ENCODE measurements at regions not wholly inside any gene's neighbourhood (a gene's known extent, or its start where the extent isn't known, plus 50 kb on each side); places are given as distances from the start of the nearest gene placed in this dataset.

DNA sequence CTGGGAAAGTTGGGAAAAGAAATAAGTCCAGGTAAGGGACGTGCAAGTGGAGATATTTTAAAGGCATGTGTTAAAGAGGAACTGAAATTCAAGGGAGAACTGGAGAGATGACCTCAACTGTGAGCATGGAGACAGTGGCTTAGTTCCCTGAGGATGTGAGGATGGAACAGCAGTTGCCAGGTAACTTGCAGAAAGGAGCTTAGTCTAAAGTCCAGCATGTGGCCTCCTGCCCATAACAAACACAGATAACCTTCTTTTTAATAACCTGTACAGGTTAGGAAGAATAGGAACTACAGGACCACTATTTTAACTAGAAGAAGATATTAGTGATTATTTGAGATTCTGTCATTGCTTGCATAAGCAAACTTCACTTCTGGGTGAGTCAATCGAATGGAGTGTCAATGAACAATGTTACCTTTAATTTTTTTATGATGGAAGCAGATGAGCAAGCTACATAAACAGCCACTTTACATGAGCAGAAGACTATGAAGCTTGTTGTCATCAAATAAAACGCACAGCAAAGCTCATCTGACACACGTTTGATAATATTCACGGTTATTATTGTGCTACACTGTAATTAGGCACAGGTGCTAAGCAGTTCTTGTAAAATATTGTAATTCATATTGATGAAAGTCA, 291.7 kb upstream of the DDHD1 start:
- TF ChIP-seq, protein P1, sequence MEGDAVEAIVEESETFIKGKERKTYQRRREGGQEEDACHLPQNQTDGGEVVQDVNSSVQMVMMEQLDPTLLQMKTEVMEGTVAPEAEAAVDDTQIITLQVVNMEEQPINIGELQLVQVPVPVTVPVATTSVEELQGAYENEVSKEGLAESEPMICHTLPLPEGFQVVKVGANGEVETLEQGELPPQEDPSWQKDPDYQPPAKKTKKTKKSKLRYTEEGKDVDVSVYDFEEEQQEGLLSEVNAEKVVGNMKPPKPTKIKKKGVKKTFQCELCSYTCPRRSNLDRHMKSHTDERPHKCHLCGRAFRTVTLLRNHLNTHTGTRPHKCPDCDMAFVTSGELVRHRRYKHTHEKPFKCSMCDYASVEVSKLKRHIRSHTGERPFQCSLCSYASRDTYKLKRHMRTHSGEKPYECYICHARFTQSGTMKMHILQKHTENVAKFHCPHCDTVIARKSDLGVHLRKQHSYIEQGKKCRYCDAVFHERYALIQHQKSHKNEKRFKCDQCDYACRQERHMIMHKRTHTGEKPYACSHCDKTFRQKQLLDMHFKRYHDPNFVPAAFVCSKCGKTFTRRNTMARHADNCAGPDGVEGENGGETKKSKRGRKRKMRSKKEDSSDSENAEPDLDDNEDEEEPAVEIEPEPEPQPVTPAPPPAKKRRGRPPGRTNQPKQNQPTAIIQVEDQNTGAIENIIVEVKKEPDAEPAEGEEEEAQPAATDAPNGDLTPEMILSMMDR (IDR thresholded peaks at IDR 0.05; ENCODE audit: low read depth, low read length), result no peak
- no peak overlapping the region for H3K4me3 ChIP-seq (ENCODE audit: low read depth, low read length)
- no peaks in the 10 kb centered on the region for H3K9me3 ChIP-seq (ENCODE audit: control insufficient read depth, insufficient read depth, low read length)
- DNase-seq (ENCODE audit: low read depth, low spot score), result no peak
- no peak overlapping the region for H3K27ac ChIP-seq (ENCODE audit: low read depth, low read length)
- POLR2A ChIA-PET, result interaction anchor here (0.6 kb wide), 1 partner anchor 14 kb away, joined by 3 read pairs; no protein-coding TSS in a partner anchor
- CTCF ChIA-PET, result no interaction called here
- H3K27me3 ChIP-seq (ENCODE audit: control insufficient read depth, insufficient read depth, low read length), result no peaks in the 10 kb centered on the region

DNA sequence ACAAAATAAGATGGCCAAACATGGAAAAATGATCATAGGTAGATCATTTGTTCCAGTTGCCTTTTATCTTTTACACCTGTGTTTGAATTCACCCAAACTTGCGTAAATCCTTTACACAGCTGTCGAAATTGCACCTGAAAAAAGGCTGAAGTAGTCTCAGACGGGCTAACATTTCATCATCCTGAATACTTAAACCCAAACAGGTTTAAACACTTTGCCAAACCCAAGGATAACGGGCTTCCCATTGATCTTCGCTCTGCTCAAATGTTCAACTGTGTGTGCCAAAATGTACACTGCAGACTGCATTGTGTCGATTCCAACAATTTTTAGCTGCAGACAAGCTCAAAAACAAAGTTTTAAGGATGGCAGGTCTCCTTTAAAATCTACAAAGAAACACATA, 288.7 kb upstream of the DDHD1 start:
- H3K27ac ChIP-seq (ENCODE audit: low read depth, low read length), result no peak overlapping the region
- POLR2A ChIA-PET, result interaction anchor here (0.6 kb wide), 1 partner anchor 473 kb away, joined by 3 read pairs; no protein-coding TSS in a partner anchor
- TF ChIP-seq, protein P1 (IDR thresholded peaks at IDR 0.05; ENCODE audit: low read depth, low read length), result no peak
- H3K4me3 ChIP-seq (ENCODE audit: low read depth, low read length), result no peak overlapping the region
- CTCF ChIA-PET, result interaction anchor here (0.8 to 2.4 kb wide), 5 partner anchors 9 to 136 kb away, joined by 3 to 12 read pairs (median 3); no protein-coding TSS in a partner anchor
- H3K27me3 ChIP-seq (ENCODE audit: control insufficient read depth, insufficient read depth, low read length), result no peaks in the 10 kb centered on the region
- no peak for DNase-seq (ENCODE audit: low read depth, low spot score)
- H3K9me3 ChIP-seq (ENCODE audit: control insufficient read depth, insufficient read depth, low read length), result no peaks in the 10 kb centered on the region

DNA sequence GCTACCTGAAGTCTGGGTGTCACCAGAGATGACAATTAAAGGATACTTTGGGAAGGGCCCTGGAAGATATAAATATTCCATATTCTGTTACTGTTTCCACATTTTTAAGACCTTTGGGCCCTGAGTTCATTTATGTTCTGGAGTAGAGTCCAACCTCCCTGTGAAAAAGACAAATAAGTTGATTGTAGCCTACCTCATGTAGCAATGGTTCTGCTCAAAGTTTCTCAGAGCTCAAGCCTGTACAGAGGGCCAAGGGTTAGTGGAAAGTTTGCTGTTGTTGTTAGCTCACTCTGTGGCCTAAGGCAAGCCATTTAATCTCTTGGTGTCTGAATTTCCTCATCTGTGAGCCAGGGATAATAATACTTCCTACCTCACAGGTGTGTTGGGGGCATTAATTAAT, 284.7 kb upstream of the DDHD1 start:
- CTCF ChIA-PET, result interaction anchor here (1.4 kb wide), 1 partner anchor 910 kb away, joined by 5 read pairs; no protein-coding TSS in a partner anchor
- POLR2A ChIA-PET, result no interaction called here
- DNase-seq (ENCODE audit: low read depth, low spot score), result no peak
- Histone ChIP-seq H3K27me3 (ENCODE audit: control insufficient read depth, insufficient read depth, low read length) (no peaks in the 10 kb centered on the region), H3K9me3 (ENCODE audit: control insufficient read depth, insufficient read depth, low read length) (no peaks in the 10 kb centered on the region), H3K4me3 (ENCODE audit: low read depth, low read length) (no peak overlapping the region), H3K27ac (ENCODE audit: low read depth, low read length) (no peak overlapping the region)
- TF ChIP-seq, protein P1 (IDR thresholded peaks at IDR 0.05; ENCODE audit: low read depth, low read length), result no peak

DNA sequence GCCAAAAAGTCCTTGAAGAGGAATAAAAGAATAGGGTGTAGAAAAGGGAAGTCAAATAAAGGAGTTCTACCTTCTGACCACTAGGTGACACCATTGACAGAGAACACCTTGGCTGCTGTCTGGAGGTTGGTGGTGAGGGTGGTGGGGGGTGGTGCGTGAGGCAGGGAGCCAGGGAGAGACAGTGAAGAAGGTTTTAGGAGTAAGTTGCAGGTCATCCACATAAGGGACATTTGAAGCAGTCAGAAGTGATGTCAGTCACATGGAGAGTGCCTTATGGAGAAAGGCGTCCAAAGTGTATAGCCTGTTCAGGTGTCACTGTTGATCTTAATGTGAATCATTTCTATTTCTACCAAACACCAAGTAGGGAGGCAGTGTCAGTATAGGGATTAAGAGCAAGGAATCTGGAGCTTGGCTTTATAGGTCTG, 279.3 kb upstream of the DDHD1 start:
- Histone ChIP-seq H3K9me3 (ENCODE audit: control insufficient read depth, insufficient read depth, low read length) (no peaks in the 10 kb centered on the region), H3K27me3 (ENCODE audit: control insufficient read depth, insufficient read depth, low read length) (no peaks in the 10 kb centered on the region), H3K27ac (ENCODE audit: low read depth, low read length) (no peak overlapping the region), H3K4me3 (ENCODE audit: low read depth, low read length) (no peak overlapping the region)
- POLR2A ChIA-PET, result no interaction called here
- DNase-seq (ENCODE audit: low read depth, low spot score), result peak; percentile 32
- CTCF ChIA-PET, result interaction anchor here (0.7 to 2.0 kb wide), 12 partner anchors 10 to 915 kb away, joined by 3 to 12 read pairs (median 5); no protein-coding TSS in a partner anchor
- TF ChIP-seq, protein P1 (IDR thresholded peaks at IDR 0.05; ENCODE audit: low read depth, low read length), result peak; percentile 71

DNA sequence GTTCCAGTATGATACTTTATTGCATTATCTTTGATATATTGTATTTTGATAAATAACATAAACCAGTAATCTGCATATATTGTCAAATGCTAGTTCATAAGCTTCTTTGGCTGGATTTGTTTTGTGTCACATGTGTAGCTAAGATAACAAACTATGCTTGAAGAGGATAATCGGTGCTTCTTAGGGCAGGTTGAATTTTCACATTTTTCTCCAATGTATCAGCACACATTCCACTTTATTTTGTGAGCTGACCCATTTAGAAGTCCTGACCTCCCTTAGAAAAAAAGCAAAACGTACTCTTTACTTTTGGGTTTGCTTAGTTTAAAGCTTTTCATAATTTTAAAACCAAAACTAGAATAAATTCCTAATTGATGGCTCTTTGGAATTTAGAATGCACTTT, 277.7 kb upstream of the DDHD1 start:
- ChIA-PET CTCF (interaction anchor here (0.7 to 2.0 kb wide), 10 partner anchors 16 to 917 kb away, joined by 3 to 10 read pairs (median 3); no protein-coding TSS in a partner anchor), POLR2A (no interaction called here)
- H3K4me3 ChIP-seq (ENCODE audit: low read depth, low read length), result no peak overlapping the region
- H3K9me3 ChIP-seq (ENCODE audit: control insufficient read depth, insufficient read depth, low read length), result no peaks in the 10 kb centered on the region
- DNase-seq (ENCODE audit: low read depth, low spot score), result no peak
- no peak overlapping the region for H3K27ac ChIP-seq (ENCODE audit: low read depth, low read length)
- H3K27me3 ChIP-seq (ENCODE audit: control insufficient read depth, insufficient read depth, low read length), result no peaks in the 10 kb centered on the region
- TF ChIP-seq, protein P1 (IDR thresholded peaks at IDR 0.05; ENCODE audit: low read depth, low read length), result no peak
